Naive thymus-derived CD8-positive, alpha-beta T cell (primary cell): ENCODE measurements at regions not wholly inside any gene's neighbourhood (a gene's known extent, or its start where the extent isn't known, plus 50 kb on each side); places are given as distances from the start of the nearest gene placed in this dataset.

ENCODE experiments used
- ATAC-seq, 2 donors: fragments of 150-1000 bp; cut with Tn5 transposase in 1 of 2; sonication (Bioruptor Pico), chemical (Tn5 transposase) in 1 of 2; 1 replicate in 1 of 2; 2 replicates in 1 of 2; pipeline ENCODE4 v1.10.0; 2021; ENCODE audit warnings: mild to moderate bottlenecking in 2 of 2, moderate library complexity in 2 of 2
- POLR2A ChIA-PET: fragments of 350-600 bp; sonication (Branson Sonifier 250); formaldehyde crosslinking; loops from one replicate; lab custom pipeline; 2021; ENCODE audit warnings: antibody characterized with exemption; lab: Charles Lee
- DNase-seq, 10 donors: peaks; one replicate each; pipeline versions ENCODE4 v3.0.0 to v3.0.0-alpha.2; 2020 to 2022
- H3K27ac Mint-ChIP-seq, 10 donors: one replicate each; pipeline ENCODE4 v1.8.0; 2020 to 2022; ENCODE audit warnings: mild to moderate bottlenecking in 10 of 10, mixed read lengths in 10 of 10, moderate library complexity in 4 of 10, inconsistent platforms in 1 of 10
- H3K27me3 Mint-ChIP-seq, 5 donors: one replicate each; pipeline ENCODE4 v1.8.0; 2021 to 2022; ENCODE audit warnings: mixed read lengths in 5 of 5
- H3K36me3 Mint-ChIP-seq, 3 donors: one replicate each; pipeline ENCODE4 v1.8.0; 2020 to 2022; ENCODE audit warnings: mixed read lengths in 3 of 3, mild to moderate bottlenecking in 2 of 3, inconsistent platforms in 1 of 3
- H3K4me1 Mint-ChIP-seq, 4 donors: one replicate each; pipeline ENCODE4 v1.8.0; 2021 to 2022; ENCODE audit warnings: mixed read lengths in 4 of 4
- H3K4me3 Mint-ChIP-seq, 10 donors: one replicate each; pipeline ENCODE4 v1.8.0; 2020 to 2022; ENCODE audit warnings: mild to moderate bottlenecking in 10 of 10, mixed read lengths in 10 of 10, moderate library complexity in 6 of 10, inconsistent platforms in 1 of 10
- H3K9me3 Mint-ChIP-seq, 9 donors: one replicate each; pipeline ENCODE4 v1.8.0; 2020 to 2022; ENCODE audit warnings: mixed read lengths in 9 of 9, mild to moderate bottlenecking in 3 of 9, inconsistent platforms in 1 of 9, moderate library complexity in 1 of 9

- H3K4me1 Mint-ChIP-seq, result no peaks in the 10 kb centered on the region
- no peaks in the 10 kb centered on the region for H3K36me3 Mint-ChIP-seq
- no peak overlapping the region for H3K4me3 Mint-ChIP-seq
- H3K27ac Mint-ChIP-seq, result no peak overlapping the region
- ATAC-seq, result no peak
- H3K9me3 Mint-ChIP-seq, result peaks cover 0 to 12% (median 2%) of the 10 kb centered on the region in 9 donors
- POLR2A ChIA-PET, result no interaction called here
- no peaks in the 10 kb centered on the region for H3K27me3 Mint-ChIP-seq
- DNase-seq, result no peak
Measured at GRCh38 chr1:239185245-239185619, 201.1 kb upstream of the CHRM3 start.

- no peak for DNase-seq
- Mint-ChIP-seq H3K36me3 (no peaks in the 10 kb centered on the region), H3K9me3 (peaks cover 0 to 15% (median 2%) of the 10 kb centered on the region in 9 donors), H3K4me1 (no peaks in the 10 kb centered on the region), H3K27ac (no peak overlapping the region), H3K4me3 (no peak overlapping the region), H3K27me3 (no peaks in the 10 kb centered on the region)
- POLR2A ChIA-PET, result no interaction called here
- ATAC-seq, result no peak
Measured at GRCh38 chr1:239184561-239185244, 201.7 kb upstream of the CHRM3 start.

- Mint-ChIP-seq H3K36me3 (no peaks in the 10 kb centered on the region), H3K9me3 (peaks cover 0 to 14% (median 2%) of the 10 kb centered on the region in 9 donors), H3K4me3 (no peak overlapping the region), H3K27ac (no peak overlapping the region), H3K27me3 (no peaks in the 10 kb centered on the region), H3K4me1 (no peaks in the 10 kb centered on the region)
- POLR2A ChIA-PET, result no interaction called here
- no peak for ATAC-seq
- DNase-seq, result no peak
Measured at GRCh38 chr1:239178961-239179360, 207.4 kb upstream of the CHRM3 start.

GRCh38 chr1:239174880-239175279, 211.5 kb upstream of the CHRM3 start:
- DNase-seq, result no peak
- Mint-ChIP-seq H3K4me3 (no peak overlapping the region), H3K4me1 (peaks cover 0 to 1% (median 0%) of the 10 kb centered on the region in 4 donors), H3K9me3 (peaks cover 0 to 30% (median 6%) of the 10 kb centered on the region in 9 donors), H3K36me3 (no peaks in the 10 kb centered on the region), H3K27me3 (no peaks in the 10 kb centered on the region), H3K27ac (no peak overlapping the region)
- no peak for ATAC-seq
- POLR2A ChIA-PET, result no interaction called here

GRCh38 chr1:239170828-239171227, 215.5 kb upstream of the CHRM3 start:
- H3K9me3 Mint-ChIP-seq, result peaks cover 0 to 31% (median 7%) of the 10 kb centered on the region in 9 donors
- H3K36me3 Mint-ChIP-seq, result no peaks in the 10 kb centered on the region
- ATAC-seq (no peak), DNase-seq (no peak)
- POLR2A ChIA-PET, result no interaction called here
- H3K27me3 Mint-ChIP-seq, result peaks cover 0 to 2% (median 0%) of the 10 kb centered on the region in 5 donors
- H3K4me3 Mint-ChIP-seq, result no peak overlapping the region
- H3K27ac Mint-ChIP-seq, result no peak overlapping the region
- H3K4me1 Mint-ChIP-seq, result peaks cover 0 to 1% (median 0%) of the 10 kb centered on the region in 4 donors

- Mint-ChIP-seq H3K27ac (no peak overlapping the region), H3K36me3 (no peaks in the 10 kb centered on the region), H3K9me3 (peaks cover 0 to 31% (median 8%) of the 10 kb centered on the region in 9 donors), H3K4me1 (peaks cover 0 to 1% (median 0%) of the 10 kb centered on the region in 4 donors), H3K27me3 (peaks cover 0 to 2% (median 0%) of the 10 kb centered on the region in 5 donors), H3K4me3 (no peak overlapping the region)
- POLR2A ChIA-PET, result no interaction called here
- DNase-seq (no peak), ATAC-seq (no peak)
Measured at GRCh38 chr1:239169276-239169675, 217.1 kb upstream of the CHRM3 start.

GRCh38 chr1:239164451-239165180, 221.8 kb upstream of the CHRM3 start:
- DNase-seq, result no peak
- peaks cover 0 to 12% (median 2%) of the 10 kb centered on the region in 9 donors for H3K9me3 Mint-ChIP-seq
- peaks cover 0 to 2% (median 0%) of the 10 kb centered on the region in 5 donors for H3K27me3 Mint-ChIP-seq
- H3K27ac Mint-ChIP-seq, result no peak overlapping the region
- POLR2A ChIA-PET, result no interaction called here
- H3K36me3 Mint-ChIP-seq, result no peaks in the 10 kb centered on the region
- no peaks in the 10 kb centered on the region for H3K4me1 Mint-ChIP-seq
- H3K4me3 Mint-ChIP-seq, result no peak overlapping the region
- no peak for ATAC-seq

GRCh38 chr1:239155466-239156091, 230.8 kb upstream of the CHRM3 start:
- POLR2A ChIA-PET, result no interaction called here
- DNase-seq (no peak), ATAC-seq (no peak)
- H3K4me1 Mint-ChIP-seq, result no peaks in the 10 kb centered on the region
- H3K27ac Mint-ChIP-seq, result no peak overlapping the region
- H3K36me3 Mint-ChIP-seq, result no peaks in the 10 kb centered on the region
- H3K27me3 Mint-ChIP-seq, result no peaks in the 10 kb centered on the region
- no peak overlapping the region for H3K4me3 Mint-ChIP-seq
- peaks cover 0 to 10% (median 0%) of the 10 kb centered on the region in 9 donors for H3K9me3 Mint-ChIP-seq

- H3K4me3 Mint-ChIP-seq, result no peak overlapping the region
- DNase-seq (no peak), ATAC-seq (no peak)
- H3K27me3 Mint-ChIP-seq, result no peaks in the 10 kb centered on the region
- no peak overlapping the region for H3K27ac Mint-ChIP-seq
- POLR2A ChIA-PET, result no interaction called here
- H3K9me3 Mint-ChIP-seq, result peaks cover 0 to 10% (median 0%) of the 10 kb centered on the region in 9 donors
- no peaks in the 10 kb centered on the region for H3K36me3 Mint-ChIP-seq
- H3K4me1 Mint-ChIP-seq, result no peaks in the 10 kb centered on the region
Measured at GRCh38 chr1:239151937-239152336, 234.4 kb upstream of the CHRM3 start.

GRCh38 chr1:239140968-239141367, 245.4 kb upstream of the CHRM3 start:
- Mint-ChIP-seq H3K27ac (no peak overlapping the region), H3K9me3 (peaks cover 0 to 20% (median 8%) of the 10 kb centered on the region in 9 donors), H3K4me3 (no peak overlapping the region), H3K27me3 (peaks cover 0 to 2% (median 0%) of the 10 kb centered on the region in 5 donors), H3K4me1 (no peaks in the 10 kb centered on the region), H3K36me3 (no peaks in the 10 kb centered on the region)
- DNase-seq (no peak), ATAC-seq (no peak)
- POLR2A ChIA-PET, result no interaction called here

GRCh38 chr1:239139801-239140200, 246.6 kb upstream of the CHRM3 start:
- Mint-ChIP-seq H3K27me3 (peaks cover 0 to 2% (median 0%) of the 10 kb centered on the region in 5 donors), H3K4me1 (no peaks in the 10 kb centered on the region), H3K27ac (no peak overlapping the region), H3K4me3 (no peak overlapping the region), H3K9me3 (peaks cover 0 to 27% (median 8%) of the 10 kb centered on the region in 9 donors), H3K36me3 (no peaks in the 10 kb centered on the region)
- DNase-seq (no peak), ATAC-seq (no peak)
- POLR2A ChIA-PET, result no interaction called here

- Mint-ChIP-seq H3K27me3 (no peaks in the 10 kb centered on the region), H3K27ac (no peak overlapping the region), H3K9me3 (peaks cover 0 to 6% (median 0%) of the 10 kb centered on the region in 9 donors), H3K4me3 (no peak overlapping the region), H3K36me3 (no peaks in the 10 kb centered on the region), H3K4me1 (no peaks in the 10 kb centered on the region)
- ATAC-seq (no peak), DNase-seq (no peak)
- POLR2A ChIA-PET, result no interaction called here
Measured at GRCh38 chr1:239128541-239128940, 257.8 kb upstream of the CHRM3 start.

GRCh38 chr1:239126884-239127283, 259.5 kb upstream of the CHRM3 start:
- Mint-ChIP-seq H3K4me3 (no peak overlapping the region), H3K9me3 (peaks cover 0 to 9% (median 0%) of the 10 kb centered on the region in 9 donors)
- DNase-seq, result no peak

More at GRCh38 chr1:239126884-239127283, 259.5 kb upstream of the CHRM3 start:
- Mint-ChIP-seq H3K27me3 (no peaks in the 10 kb centered on the region), H3K36me3 (no peaks in the 10 kb centered on the region), H3K4me1 (no peaks in the 10 kb centered on the region), H3K27ac (no peak overlapping the region)
- POLR2A ChIA-PET, result no interaction called here
- no peak for ATAC-seq
